22Rv1 (cell line): ENCODE measurements at regions not wholly inside any gene's neighbourhood (a gene's known extent, or its start where the extent isn't known, plus 50 kb on each side); places are given as distances from the start of the nearest gene placed in this dataset.

ENCODE experiments used
- ZFX ChIP-seq: fragments of 450-650 bp; IDR thresholded peaks from 2 replicates; pipeline ENCODE4 v1.6.1; 2017; ENCODE audit warnings: antibody characterized with exemption, borderline replicate concordance
- TF ChIP-seq, protein P1 (sequence below): fragments of 450-650 bp; IDR thresholded peaks from 2 replicates; pipeline ENCODE4 v1.5.1; 2017; ENCODE audit warnings: mild to moderate bottlenecking

DNA sequence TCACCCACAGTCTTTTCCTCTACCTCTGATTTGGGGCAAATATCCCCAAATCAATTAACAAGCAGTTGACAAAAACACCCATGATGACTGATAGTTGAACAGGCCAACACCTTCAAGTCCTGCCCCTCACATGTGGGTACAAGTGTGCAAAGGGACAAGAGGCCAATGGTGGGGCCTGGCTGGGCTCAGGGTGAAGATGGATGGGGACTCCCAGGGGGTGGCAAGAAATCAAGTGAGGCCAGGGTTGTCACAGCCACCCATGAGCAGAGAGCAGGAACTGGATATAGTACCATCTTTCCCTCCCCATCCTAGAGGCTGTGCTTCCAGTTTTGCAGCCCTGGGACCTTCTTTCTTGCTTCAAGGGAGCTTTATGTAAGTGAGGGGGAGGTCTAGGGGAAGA, 270.2 kb upstream of the TOPAZ1 start:
- TF ChIP-seq, protein P1, sequence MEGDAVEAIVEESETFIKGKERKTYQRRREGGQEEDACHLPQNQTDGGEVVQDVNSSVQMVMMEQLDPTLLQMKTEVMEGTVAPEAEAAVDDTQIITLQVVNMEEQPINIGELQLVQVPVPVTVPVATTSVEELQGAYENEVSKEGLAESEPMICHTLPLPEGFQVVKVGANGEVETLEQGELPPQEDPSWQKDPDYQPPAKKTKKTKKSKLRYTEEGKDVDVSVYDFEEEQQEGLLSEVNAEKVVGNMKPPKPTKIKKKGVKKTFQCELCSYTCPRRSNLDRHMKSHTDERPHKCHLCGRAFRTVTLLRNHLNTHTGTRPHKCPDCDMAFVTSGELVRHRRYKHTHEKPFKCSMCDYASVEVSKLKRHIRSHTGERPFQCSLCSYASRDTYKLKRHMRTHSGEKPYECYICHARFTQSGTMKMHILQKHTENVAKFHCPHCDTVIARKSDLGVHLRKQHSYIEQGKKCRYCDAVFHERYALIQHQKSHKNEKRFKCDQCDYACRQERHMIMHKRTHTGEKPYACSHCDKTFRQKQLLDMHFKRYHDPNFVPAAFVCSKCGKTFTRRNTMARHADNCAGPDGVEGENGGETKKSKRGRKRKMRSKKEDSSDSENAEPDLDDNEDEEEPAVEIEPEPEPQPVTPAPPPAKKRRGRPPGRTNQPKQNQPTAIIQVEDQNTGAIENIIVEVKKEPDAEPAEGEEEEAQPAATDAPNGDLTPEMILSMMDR = no peak
- TF ChIP-seq ZFX = no peak
